ENCODE measurements at regions not wholly inside any gene's neighbourhood (a gene's known extent, or its start where the extent isn't known, plus 50 kb on each side); places are given as distances from the start of the nearest gene placed in this dataset.
"Not testable (repeated sequence)": the region's sequence is repeated elsewhere in the genome, so short reads cannot be mapped to it uniquely, and the experiment has no call there.

GRCh38 chr6:23537828-23538227 lies 588.2 kb upstream of the NRSN1 start:
- Histone ChIP-seq H4K20me1 (ENCODE audit: control insufficient read depth, insufficient read depth, low read depth, low read length) (no peaks in the 10 kb centered on the region), H3K4me2 (ENCODE audit: low read length) (no peak overlapping the region), H3K4me1 (ENCODE audit: control insufficient read depth, low read length) (no peaks in the 10 kb centered on the region), H3K9me3 (ENCODE audit: control insufficient read depth, insufficient read depth, low read length) (no peaks in the 10 kb centered on the region), H3K27ac (ENCODE audit: low read depth, low read length) (no peak overlapping the region), H3K36me3 (ENCODE audit: control insufficient read depth, low read length) (no peaks in the 10 kb centered on the region), H3K4me3 (ENCODE audit: low read length) (no peak overlapping the region), H3K27me3 (ENCODE audit: control insufficient read depth, low read length) (no peaks in the 10 kb centered on the region), H3K79me2 (ENCODE audit: control insufficient read depth, low read length) (no peaks in the 10 kb centered on the region), H3K9me2 (replicated peaks; ENCODE audit: control insufficient read depth, low read length) (no peaks in the 10 kb centered on the region), H3F3A (ENCODE audit: control insufficient read depth, insufficient read depth) (no peaks in the 10 kb centered on the region)
- TF ChIP-seq EZH2phosphoT487 (IDR thresholded peaks at IDR 0.05; ENCODE audit: borderline replicate concordance, low read length) (no peak), CTCF (IDR thresholded peaks at IDR 0.05; ENCODE audit: low read depth, low read length, poor library complexity, severe bottlenecking) (no peak)

DNA sequence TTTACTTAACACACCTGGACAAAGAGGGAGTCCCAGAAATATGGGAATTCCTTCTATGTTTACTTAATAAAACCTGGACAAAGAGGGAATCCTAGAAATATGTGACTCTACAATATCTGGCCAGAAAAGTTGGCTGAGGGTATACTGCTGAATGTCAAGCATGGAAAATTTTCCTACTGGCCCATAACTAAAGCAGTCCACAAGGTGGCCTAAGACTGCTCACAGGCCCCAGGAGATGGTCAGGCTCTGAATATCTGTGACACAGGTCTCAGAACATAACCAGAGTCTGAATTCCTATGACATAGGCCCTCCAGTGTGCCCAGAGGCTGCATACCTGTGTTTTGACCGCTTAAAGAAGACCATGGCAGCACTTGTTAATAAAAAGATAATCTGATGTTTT lies 578.2 kb upstream of the NRSN1 start:
- H3K9me2 ChIP-seq (replicated peaks; ENCODE audit: control insufficient read depth, low read length), result no peaks in the 10 kb centered on the region
- TF ChIP-seq CTCF (IDR thresholded peaks at IDR 0.05; ENCODE audit: low read depth, low read length, poor library complexity, severe bottlenecking) (no peak), EZH2phosphoT487 (IDR thresholded peaks at IDR 0.05; ENCODE audit: borderline replicate concordance, low read length) (no peak)

GRCh38 chr6:23554953-23555352 lies 571.1 kb upstream of the NRSN1 start:
- not testable (repeated sequence) for H3K27me3 ChIP-seq (ENCODE audit: control insufficient read depth, low read length)

More for the DNA sequence above, 578.2 kb upstream of the NRSN1 start:
- Histone ChIP-seq H3K79me2 (ENCODE audit: control insufficient read depth, low read length) (no peaks in the 10 kb centered on the region), H3K4me3 (ENCODE audit: low read length) (no peak overlapping the region), H3K27me3 (ENCODE audit: control insufficient read depth, low read length) (no peaks in the 10 kb centered on the region), H3F3A (ENCODE audit: control insufficient read depth, insufficient read depth) (no peaks in the 10 kb centered on the region), H3K36me3 (ENCODE audit: control insufficient read depth, low read length) (no peaks in the 10 kb centered on the region), H3K4me1 (ENCODE audit: control insufficient read depth, low read length) (no peaks in the 10 kb centered on the region), H3K9me3 (ENCODE audit: control insufficient read depth, insufficient read depth, low read length) (no peaks in the 10 kb centered on the region), H4K20me1 (ENCODE audit: control insufficient read depth, insufficient read depth, low read depth, low read length) (no peaks in the 10 kb centered on the region), H3K27ac (ENCODE audit: low read depth, low read length) (no peak overlapping the region), H3K4me2 (ENCODE audit: low read length) (no peak overlapping the region)

GRCh38 chr6:23559587-23560343 lies 566.2 kb upstream of the NRSN1 start:
- Histone ChIP-seq H3F3A (ENCODE audit: control insufficient read depth, insufficient read depth) (no peaks in the 10 kb centered on the region), H3K36me3 (ENCODE audit: control insufficient read depth, low read length) (no peaks in the 10 kb centered on the region), H4K20me1 (ENCODE audit: control insufficient read depth, insufficient read depth, low read depth, low read length) (no peaks in the 10 kb centered on the region), H3K4me2 (ENCODE audit: low read length) (no peak overlapping the region), H3K79me2 (ENCODE audit: control insufficient read depth, low read length) (no peaks in the 10 kb centered on the region), H3K4me3 (ENCODE audit: low read length) (no peak overlapping the region), H3K27ac (ENCODE audit: low read depth, low read length) (no peak overlapping the region), H3K4me1 (ENCODE audit: control insufficient read depth, low read length) (no peaks in the 10 kb centered on the region), H3K9me3 (ENCODE audit: control insufficient read depth, insufficient read depth, low read length) (no peaks in the 10 kb centered on the region), H3K9me2 (replicated peaks; ENCODE audit: control insufficient read depth, low read length) (no peaks in the 10 kb centered on the region; the same call in 1 of the 2 replicates), H3K27me3 (ENCODE audit: control insufficient read depth, low read length) (no peaks in the 10 kb centered on the region)
- TF ChIP-seq EZH2phosphoT487 (IDR thresholded peaks at IDR 0.05; ENCODE audit: borderline replicate concordance, low read length) (no peak), CTCF (IDR thresholded peaks at IDR 0.05; ENCODE audit: low read depth, low read length, poor library complexity, severe bottlenecking) (no peak)

More at GRCh38 chr6:23554953-23555352, 571.1 kb upstream of the NRSN1 start:
- not testable (repeated sequence) for H3K36me3 ChIP-seq (ENCODE audit: control insufficient read depth, low read length); H3K79me2 ChIP-seq (ENCODE audit: control insufficient read depth, low read length); H3K4me1 ChIP-seq (ENCODE audit: control insufficient read depth, low read length); H3F3A ChIP-seq (ENCODE audit: control insufficient read depth, insufficient read depth); H4K20me1 ChIP-seq (ENCODE audit: control insufficient read depth, insufficient read depth, low read depth, low read length); H3K27ac ChIP-seq (ENCODE audit: low read depth, low read length); H3K4me3 ChIP-seq (ENCODE audit: low read length); H3K4me2 ChIP-seq (ENCODE audit: low read length); H3K9me2 ChIP-seq (replicated peaks; ENCODE audit: control insufficient read depth, low read length); H3K9me3 ChIP-seq (ENCODE audit: control insufficient read depth, insufficient read depth, low read length)

Measured in DOHH2 (cell line).